ENCODE measurements at regions not wholly inside any gene's neighbourhood (a gene's known extent, or its start where the extent isn't known, plus 50 kb on each side); places are given as distances from the start of the nearest gene placed in this dataset.
A peak's percentile ranks its signal among the peaks of the same experiment; 100 is the strongest.

DNA sequence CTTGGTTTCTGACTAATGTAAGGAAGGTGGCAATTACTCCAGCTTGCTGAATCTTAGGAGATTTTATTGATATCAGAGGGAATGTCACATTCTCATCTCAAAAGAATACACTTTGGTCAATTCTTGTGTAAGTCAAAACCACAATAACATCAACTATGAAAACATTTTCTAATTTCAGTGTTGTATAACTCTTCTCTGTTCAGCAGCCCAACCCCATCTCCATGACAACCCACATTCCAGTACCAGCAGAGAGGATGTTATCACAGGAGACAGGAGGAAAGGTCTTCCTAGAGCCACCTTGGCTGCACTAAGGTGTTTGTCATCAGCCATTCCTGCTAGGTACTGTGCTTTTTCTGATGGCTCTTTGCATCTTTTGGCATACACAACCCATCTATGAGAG lies 529.1 kb upstream of the BRINP1 start (continued):
- TF ChIP-seq SP1 (CRISPR knock-in tag; conservative IDR thresholded peaks at IDR 0.05) (no peak), ZNF263 (CRISPR knock-in tag; IDR thresholded peaks at IDR 0.05; ENCODE audit: low read depth) (no peak), ZNF532 (CRISPR knock-in tag; IDR thresholded peaks at IDR 0.05; ENCODE audit: borderline replicate concordance) (no peak), MLX (CRISPR knock-in tag; IDR thresholded peaks at IDR 0.05) (no peak), NR1H2 (CRISPR knock-in tag; IDR thresholded peaks at IDR 0.05) (no peak), SOX15 (CRISPR knock-in tag; IDR thresholded peaks at IDR 0.05) (no peak), NFATC4 (CRISPR knock-in tag; IDR thresholded peaks at IDR 0.05) (no peak), ZNF281 (CRISPR knock-in tag; IDR thresholded peaks at IDR 0.05) (no peak)
- TF ChIP-seq, protein P1, sequence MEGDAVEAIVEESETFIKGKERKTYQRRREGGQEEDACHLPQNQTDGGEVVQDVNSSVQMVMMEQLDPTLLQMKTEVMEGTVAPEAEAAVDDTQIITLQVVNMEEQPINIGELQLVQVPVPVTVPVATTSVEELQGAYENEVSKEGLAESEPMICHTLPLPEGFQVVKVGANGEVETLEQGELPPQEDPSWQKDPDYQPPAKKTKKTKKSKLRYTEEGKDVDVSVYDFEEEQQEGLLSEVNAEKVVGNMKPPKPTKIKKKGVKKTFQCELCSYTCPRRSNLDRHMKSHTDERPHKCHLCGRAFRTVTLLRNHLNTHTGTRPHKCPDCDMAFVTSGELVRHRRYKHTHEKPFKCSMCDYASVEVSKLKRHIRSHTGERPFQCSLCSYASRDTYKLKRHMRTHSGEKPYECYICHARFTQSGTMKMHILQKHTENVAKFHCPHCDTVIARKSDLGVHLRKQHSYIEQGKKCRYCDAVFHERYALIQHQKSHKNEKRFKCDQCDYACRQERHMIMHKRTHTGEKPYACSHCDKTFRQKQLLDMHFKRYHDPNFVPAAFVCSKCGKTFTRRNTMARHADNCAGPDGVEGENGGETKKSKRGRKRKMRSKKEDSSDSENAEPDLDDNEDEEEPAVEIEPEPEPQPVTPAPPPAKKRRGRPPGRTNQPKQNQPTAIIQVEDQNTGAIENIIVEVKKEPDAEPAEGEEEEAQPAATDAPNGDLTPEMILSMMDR (IDR thresholded peaks at IDR 0.05), result no peak

DNA sequence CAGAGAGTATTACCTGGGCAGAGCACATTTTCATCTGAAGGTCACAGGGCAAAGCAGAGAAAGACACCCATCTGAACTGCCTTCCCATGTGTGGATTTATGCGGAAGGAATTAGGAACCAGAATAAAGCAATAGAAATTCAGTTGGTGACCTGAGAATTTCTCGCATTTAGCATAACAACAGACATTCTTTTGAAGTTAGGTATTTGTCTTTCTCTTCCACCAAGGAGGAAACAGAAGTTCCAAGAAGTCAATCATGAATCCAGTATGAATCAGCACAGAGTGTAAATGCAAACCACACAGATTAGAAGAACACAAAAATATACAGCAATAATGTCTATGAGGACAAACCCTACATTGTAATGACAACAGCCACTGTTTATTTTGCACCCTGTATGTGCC lies 515.2 kb upstream of the BRINP1 start:
- ATAC-seq (peak; percentile 66), DNase-seq (ENCODE audit: low spot score) (no peak)
- peaks cover 35% of the 10 kb centered on the region for H3K4me1 Mint-ChIP-seq
- ChIA-PET POLR2A (no interaction called here), CTCF (no interaction called here)
- H3K27me3 Mint-ChIP-seq (ENCODE audit: low read depth), result no peaks in the 10 kb centered on the region; the same call in 1 of the 2 replicates
- H3K27ac Mint-ChIP-seq, result peak overlapping the region; percentile 74; the same call in 1 of the 2 replicates
- H3K4me3 Mint-ChIP-seq, result no peak overlapping the region
- H3K9me3 Mint-ChIP-seq, result no peaks in the 10 kb centered on the region
- no peaks in the 10 kb centered on the region for H3K36me3 Mint-ChIP-seq
- TF ChIP-seq, protein P2, sequence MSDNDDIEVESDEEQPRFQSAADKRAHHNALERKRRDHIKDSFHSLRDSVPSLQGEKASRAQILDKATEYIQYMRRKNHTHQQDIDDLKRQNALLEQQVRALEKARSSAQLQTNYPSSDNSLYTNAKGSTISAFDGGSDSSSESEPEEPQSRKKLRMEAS (CRISPR knock-in tag; IDR thresholded peaks at IDR 0.05), result no peak
- TF ChIP-seq, protein P3, sequence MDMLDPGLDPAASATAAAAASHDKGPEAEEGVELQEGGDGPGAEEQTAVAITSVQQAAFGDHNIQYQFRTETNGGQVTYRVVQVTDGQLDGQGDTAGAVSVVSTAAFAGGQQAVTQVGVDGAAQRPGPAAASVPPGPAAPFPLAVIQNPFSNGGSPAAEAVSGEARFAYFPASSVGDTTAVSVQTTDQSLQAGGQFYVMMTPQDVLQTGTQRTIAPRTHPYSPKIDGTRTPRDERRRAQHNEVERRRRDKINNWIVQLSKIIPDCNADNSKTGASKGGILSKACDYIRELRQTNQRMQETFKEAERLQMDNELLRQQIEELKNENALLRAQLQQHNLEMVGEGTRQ (CRISPR knock-in tag; IDR thresholded peaks at IDR 0.05), result no peak
- TF ChIP-seq, protein P4, sequence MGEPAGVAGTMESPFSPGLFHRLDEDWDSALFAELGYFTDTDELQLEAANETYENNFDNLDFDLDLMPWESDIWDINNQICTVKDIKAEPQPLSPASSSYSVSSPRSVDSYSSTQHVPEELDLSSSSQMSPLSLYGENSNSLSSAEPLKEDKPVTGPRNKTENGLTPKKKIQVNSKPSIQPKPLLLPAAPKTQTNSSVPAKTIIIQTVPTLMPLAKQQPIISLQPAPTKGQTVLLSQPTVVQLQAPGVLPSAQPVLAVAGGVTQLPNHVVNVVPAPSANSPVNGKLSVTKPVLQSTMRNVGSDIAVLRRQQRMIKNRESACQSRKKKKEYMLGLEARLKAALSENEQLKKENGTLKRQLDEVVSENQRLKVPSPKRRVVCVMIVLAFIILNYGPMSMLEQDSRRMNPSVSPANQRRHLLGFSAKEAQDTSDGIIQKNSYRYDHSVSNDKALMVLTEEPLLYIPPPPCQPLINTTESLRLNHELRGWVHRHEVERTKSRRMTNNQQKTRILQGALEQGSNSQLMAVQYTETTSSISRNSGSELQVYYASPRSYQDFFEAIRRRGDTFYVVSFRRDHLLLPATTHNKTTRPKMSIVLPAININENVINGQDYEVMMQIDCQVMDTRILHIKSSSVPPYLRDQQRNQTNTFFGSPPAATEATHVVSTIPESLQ (CRISPR knock-in tag; IDR thresholded peaks at IDR 0.05), result no peak
- TF ChIP-seq NR3C1 (CRISPR knock-in tag; conservative IDR thresholded peaks at IDR 0.05; ENCODE audit: low read depth), result no peak
- TF ChIP-seq, protein P5, sequence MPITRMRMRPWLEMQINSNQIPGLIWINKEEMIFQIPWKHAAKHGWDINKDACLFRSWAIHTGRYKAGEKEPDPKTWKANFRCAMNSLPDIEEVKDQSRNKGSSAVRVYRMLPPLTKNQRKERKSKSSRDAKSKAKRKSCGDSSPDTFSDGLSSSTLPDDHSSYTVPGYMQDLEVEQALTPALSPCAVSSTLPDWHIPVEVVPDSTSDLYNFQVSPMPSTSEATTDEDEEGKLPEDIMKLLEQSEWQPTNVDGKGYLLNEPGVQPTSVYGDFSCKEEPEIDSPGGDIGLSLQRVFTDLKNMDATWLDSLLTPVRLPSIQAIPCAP (CRISPR knock-in tag; IDR thresholded peaks at IDR 0.05), result no peak
- TF ChIP-seq SMAD3 (CRISPR knock-in tag; IDR thresholded peaks at IDR 0.05; ENCODE audit: borderline replicate concordance), result no peak
- TF ChIP-seq, protein P6, sequence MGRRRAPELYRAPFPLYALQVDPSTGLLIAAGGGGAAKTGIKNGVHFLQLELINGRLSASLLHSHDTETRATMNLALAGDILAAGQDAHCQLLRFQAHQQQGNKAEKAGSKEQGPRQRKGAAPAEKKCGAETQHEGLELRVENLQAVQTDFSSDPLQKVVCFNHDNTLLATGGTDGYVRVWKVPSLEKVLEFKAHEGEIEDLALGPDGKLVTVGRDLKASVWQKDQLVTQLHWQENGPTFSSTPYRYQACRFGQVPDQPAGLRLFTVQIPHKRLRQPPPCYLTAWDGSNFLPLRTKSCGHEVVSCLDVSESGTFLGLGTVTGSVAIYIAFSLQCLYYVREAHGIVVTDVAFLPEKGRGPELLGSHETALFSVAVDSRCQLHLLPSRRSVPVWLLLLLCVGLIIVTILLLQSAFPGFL (CRISPR knock-in tag; IDR thresholded peaks at IDR 0.05; ENCODE audit: borderline replicate concordance), result no peak
- no peak for TF ChIP-seq PRRX2 (CRISPR knock-in tag; IDR thresholded peaks at IDR 0.05)
